ENCODE measurements at regions not wholly inside any gene's neighbourhood (a gene's known extent, or its start where the extent isn't known, plus 50 kb on each side); places are given as distances from the start of the nearest gene placed in this dataset.

DNA sequence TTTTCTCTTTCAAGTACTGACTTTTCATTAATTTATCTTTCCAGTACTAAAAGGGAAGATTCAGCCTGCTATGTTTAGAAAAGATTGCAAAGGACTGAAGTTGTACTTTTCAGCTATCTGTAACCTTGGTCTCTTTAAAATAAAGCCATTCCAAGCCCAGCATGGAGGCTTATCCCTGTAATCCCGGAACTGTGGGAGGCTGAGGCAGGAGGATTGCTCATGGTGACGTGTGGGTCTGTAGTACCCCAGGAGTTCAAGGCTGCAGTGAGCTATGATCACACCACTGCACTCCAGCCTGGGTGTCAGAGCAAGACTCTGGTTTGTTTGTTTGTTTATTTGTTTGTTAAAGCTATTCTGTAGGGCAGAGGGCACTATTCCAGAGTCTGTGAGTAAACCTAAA, 50.6 kb upstream of the TMEM170B start:
- DNase-seq, result no peak
- WGBS (ENCODE audit: insufficient coverage, low lambda C conversion rate), result no CpG with 5 or more reads among the region's 2 CpGs
- H3K4me3 ChIP-seq (ENCODE audit: low read length), result no peak overlapping the region
- peaks cover 4% of the 10 kb centered on the region for H3K9me3 ChIP-seq (ENCODE audit: control insufficient read depth, low read depth, low read length)
- H3K27ac ChIP-seq (ENCODE audit: low read length), result no peak overlapping the region
- H3K36me3 ChIP-seq (ENCODE audit: control insufficient read depth, insufficient read depth, low read length), result no peaks in the 10 kb centered on the region
- H3K4me1 ChIP-seq (ENCODE audit: control insufficient read depth, insufficient read depth, low read length), result no peaks in the 10 kb centered on the region
- H3K27me3 ChIP-seq (ENCODE audit: control insufficient read depth, insufficient read depth, low read length), result no peaks in the 10 kb centered on the region

DNA sequence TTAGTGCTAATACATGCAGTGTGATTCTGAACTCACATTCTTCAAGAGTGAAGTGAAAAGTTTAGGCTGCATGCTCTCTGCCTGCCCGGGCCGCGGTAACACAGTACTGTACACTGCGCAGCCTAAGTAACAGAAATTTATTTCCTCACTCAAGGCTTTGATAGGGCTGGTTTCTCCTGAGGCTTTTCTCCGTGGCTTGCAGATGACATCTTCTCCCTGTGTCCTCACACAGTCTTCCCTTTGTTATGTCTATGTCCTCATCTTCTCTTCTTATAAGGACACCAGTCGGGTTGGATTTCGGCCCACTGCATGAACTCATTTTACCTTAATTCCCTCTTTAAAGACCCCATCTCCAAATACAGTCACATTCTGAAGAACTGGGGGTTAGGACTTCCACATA, 51.1 kb upstream of the TMEM170B start:
- Histone ChIP-seq H3K27me3 (ENCODE audit: control insufficient read depth, insufficient read depth, low read length) (no peaks in the 10 kb centered on the region), H3K4me1 (ENCODE audit: control insufficient read depth, insufficient read depth, low read length) (no peaks in the 10 kb centered on the region), H3K9me3 (ENCODE audit: control insufficient read depth, low read depth, low read length) (peaks cover 4% of the 10 kb centered on the region), H3K36me3 (ENCODE audit: control insufficient read depth, insufficient read depth, low read length) (no peaks in the 10 kb centered on the region), H3K27ac (ENCODE audit: low read length) (no peak overlapping the region), H3K4me3 (ENCODE audit: low read length) (no peak overlapping the region)
- WGBS (ENCODE audit: insufficient coverage, low lambda C conversion rate), result no CpG with 5 or more reads among the region's 7 CpGs
- DNase-seq, result no peak

GRCh38 chr6:11486051-11486450, 51.5 kb upstream of the TMEM170B start:
- no peak for DNase-seq
- H3K36me3 ChIP-seq (ENCODE audit: control insufficient read depth, insufficient read depth, low read length), result no peaks in the 10 kb centered on the region
- 100% methylated on average over 1 of the region's 2 CpGs for WGBS (ENCODE audit: insufficient coverage, low lambda C conversion rate)
- no peaks in the 10 kb centered on the region for H3K4me1 ChIP-seq (ENCODE audit: control insufficient read depth, insufficient read depth, low read length)
- no peak overlapping the region for H3K4me3 ChIP-seq (ENCODE audit: low read length)
- H3K9me3 ChIP-seq (ENCODE audit: control insufficient read depth, low read depth, low read length), result peaks cover 2% of the 10 kb centered on the region
- no peaks in the 10 kb centered on the region for H3K27me3 ChIP-seq (ENCODE audit: control insufficient read depth, insufficient read depth, low read length)
- H3K27ac ChIP-seq (ENCODE audit: low read length), result no peak overlapping the region

DNA sequence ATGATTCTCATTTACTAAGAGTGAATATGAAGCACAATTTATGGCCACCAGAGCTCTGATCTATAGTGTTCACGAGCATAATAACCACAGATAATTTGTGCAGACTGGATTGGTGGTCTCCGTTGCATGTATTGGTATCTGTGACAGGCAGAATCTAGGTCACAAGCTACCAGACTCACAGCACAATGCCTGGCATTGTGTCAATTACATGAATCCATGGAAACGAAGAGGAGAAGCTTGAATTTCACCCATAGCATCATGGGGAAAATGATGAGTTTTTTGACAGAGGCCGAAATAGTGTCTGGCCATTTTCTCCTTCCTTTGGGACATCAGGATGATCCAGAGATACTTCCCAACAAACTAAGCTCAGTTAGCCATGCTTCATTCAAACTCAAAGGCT, 52.3 kb upstream of the TMEM170B start:
- no peaks in the 10 kb centered on the region for H3K36me3 ChIP-seq (ENCODE audit: control insufficient read depth, insufficient read depth, low read length)
- WGBS (ENCODE audit: insufficient coverage, low lambda C conversion rate), result no CpG with 5 or more reads among the region's 4 CpGs

DNA sequence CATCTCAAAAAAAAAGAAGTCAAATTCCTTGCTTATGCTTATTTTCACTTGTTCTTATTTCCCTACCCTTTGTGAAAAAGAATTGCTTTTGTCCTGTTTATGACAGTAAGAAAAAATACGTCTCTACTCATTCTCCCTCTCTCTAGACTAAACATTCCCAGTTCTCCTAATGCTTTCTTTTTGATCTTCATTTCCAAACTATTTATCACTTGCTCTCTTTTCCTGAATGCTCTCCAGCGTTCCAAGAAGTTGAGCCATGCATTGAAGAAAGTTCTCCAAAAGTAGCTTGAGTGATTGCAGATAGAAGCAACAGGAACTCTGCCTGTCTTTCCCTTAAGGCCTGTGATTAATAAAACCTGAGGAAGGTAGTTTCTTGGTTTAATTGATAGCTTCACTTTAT, 53.1 kb upstream of the TMEM170B start:
- no peaks in the 10 kb centered on the region for H3K27me3 ChIP-seq (ENCODE audit: control insufficient read depth, insufficient read depth, low read length)
- no peak overlapping the region for H3K27ac ChIP-seq (ENCODE audit: low read length)
- no peak for DNase-seq
- H3K4me1 ChIP-seq (ENCODE audit: control insufficient read depth, insufficient read depth, low read length), result no peaks in the 10 kb centered on the region
- WGBS (ENCODE audit: insufficient coverage, low lambda C conversion rate), result 86% methylated on average over 1 of the region's 2 CpGs
- no peaks in the 10 kb centered on the region for H3K9me3 ChIP-seq (ENCODE audit: control insufficient read depth, low read depth, low read length)
- no peak overlapping the region for H3K4me3 ChIP-seq (ENCODE audit: low read length)
- H3K36me3 ChIP-seq (ENCODE audit: control insufficient read depth, insufficient read depth, low read length), result no peaks in the 10 kb centered on the region

More for the DNA sequence above, 52.3 kb upstream of the TMEM170B start:
- no peak for DNase-seq
- Histone ChIP-seq H3K9me3 (ENCODE audit: control insufficient read depth, low read depth, low read length) (no peaks in the 10 kb centered on the region), H3K4me1 (ENCODE audit: control insufficient read depth, insufficient read depth, low read length) (no peaks in the 10 kb centered on the region), H3K27me3 (ENCODE audit: control insufficient read depth, insufficient read depth, low read length) (no peaks in the 10 kb centered on the region), H3K4me3 (ENCODE audit: low read length) (no peak overlapping the region), H3K27ac (ENCODE audit: low read length) (no peak overlapping the region)

DNA sequence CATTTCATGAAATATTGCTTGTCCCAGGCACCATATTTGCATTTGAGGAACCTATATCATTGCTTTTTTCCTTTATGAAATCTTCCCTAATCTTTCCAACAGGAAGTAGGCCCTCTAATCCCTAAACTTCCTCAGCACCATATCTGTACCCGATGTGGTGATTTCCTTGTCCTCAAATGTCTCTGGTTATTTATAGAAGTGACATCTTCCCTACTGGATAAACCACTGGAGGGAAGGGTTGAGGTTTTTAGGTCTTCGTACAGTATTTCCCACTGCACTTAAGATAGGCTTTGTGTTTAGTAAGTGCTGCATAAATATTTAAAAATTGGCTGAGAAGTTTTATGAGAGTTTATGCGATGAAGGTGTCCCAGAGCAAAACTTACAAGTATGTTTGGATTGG, 54.9 kb upstream of the TMEM170B start:
- Histone ChIP-seq H3K27me3 (ENCODE audit: control insufficient read depth, insufficient read depth, low read length) (no peaks in the 10 kb centered on the region), H3K9me3 (ENCODE audit: control insufficient read depth, low read depth, low read length) (no peaks in the 10 kb centered on the region), H3K4me1 (ENCODE audit: control insufficient read depth, insufficient read depth, low read length) (no peaks in the 10 kb centered on the region), H3K36me3 (ENCODE audit: control insufficient read depth, insufficient read depth, low read length) (no peaks in the 10 kb centered on the region), H3K4me3 (ENCODE audit: low read length) (no peak overlapping the region), H3K27ac (ENCODE audit: low read length) (no peak overlapping the region)
- 82% methylated on average over 2 of the region's 3 CpGs for WGBS (ENCODE audit: insufficient coverage, low lambda C conversion rate)
- no peak for DNase-seq

DNA sequence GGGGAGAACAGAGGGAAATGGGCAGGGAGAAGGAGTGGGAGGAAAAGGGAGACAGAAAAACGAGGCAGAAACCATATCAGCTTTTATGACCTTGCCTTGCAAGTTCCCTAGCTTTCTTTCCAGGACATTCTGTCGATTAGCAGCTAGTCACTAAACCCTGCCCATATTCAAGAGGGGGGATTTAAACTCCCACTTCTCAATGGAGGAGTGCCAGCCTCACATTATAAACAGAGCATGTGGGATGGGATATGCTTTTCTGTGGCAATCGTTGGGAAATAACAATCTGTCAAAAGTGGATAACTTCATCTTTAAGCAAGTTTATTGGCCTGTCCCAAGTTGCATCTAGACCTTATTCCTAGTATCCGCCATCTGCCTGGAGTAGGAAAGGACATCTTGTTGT, 57.0 kb upstream of the TMEM170B start:
- WGBS (ENCODE audit: insufficient coverage, low lambda C conversion rate), result 100% methylated on average over 1 of the region's 4 CpGs
- Histone ChIP-seq H3K9me3 (ENCODE audit: control insufficient read depth, low read depth, low read length) (no peaks in the 10 kb centered on the region), H3K27ac (ENCODE audit: low read length) (no peak overlapping the region), H3K27me3 (ENCODE audit: control insufficient read depth, insufficient read depth, low read length) (no peaks in the 10 kb centered on the region), H3K4me3 (ENCODE audit: low read length) (no peak overlapping the region), H3K36me3 (ENCODE audit: control insufficient read depth, insufficient read depth, low read length) (no peaks in the 10 kb centered on the region), H3K4me1 (ENCODE audit: control insufficient read depth, insufficient read depth, low read length) (no peaks in the 10 kb centered on the region)
- no peak for DNase-seq

DNA sequence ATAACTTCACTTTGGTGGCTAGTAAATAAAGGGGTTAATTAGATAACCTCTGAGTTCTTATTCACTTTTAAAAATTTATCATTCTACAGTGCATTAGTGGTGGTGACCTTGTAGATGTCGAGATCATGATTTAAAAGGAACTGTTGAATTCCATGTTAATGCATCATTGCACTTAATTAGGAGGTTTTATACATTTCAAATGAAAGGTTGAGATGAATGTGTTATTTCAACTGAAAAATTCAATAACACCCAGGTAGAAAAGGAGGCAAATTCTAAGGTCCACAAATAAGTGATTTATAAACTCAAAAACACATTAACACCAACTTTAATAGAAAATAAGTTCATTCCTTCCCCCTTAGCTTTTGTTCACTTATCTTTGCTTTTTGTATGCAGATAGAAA, 58.3 kb upstream of the TMEM170B start:
- no peak overlapping the region for H3K27ac ChIP-seq (ENCODE audit: low read length)
- WGBS (ENCODE audit: insufficient coverage, low lambda C conversion rate), result 60% methylated on average over 1 of the region's 1 CpG

GRCh38 chr6:11478586-11478985, 59.0 kb upstream of the TMEM170B start:
- Histone ChIP-seq H3K36me3 (ENCODE audit: control insufficient read depth, insufficient read depth, low read length) (no peaks in the 10 kb centered on the region), H3K4me1 (ENCODE audit: control insufficient read depth, insufficient read depth, low read length) (no peaks in the 10 kb centered on the region), H3K27ac (ENCODE audit: low read length) (no peak overlapping the region), H3K27me3 (ENCODE audit: control insufficient read depth, insufficient read depth, low read length) (no peaks in the 10 kb centered on the region), H3K4me3 (ENCODE audit: low read length) (no peak overlapping the region), H3K9me3 (ENCODE audit: control insufficient read depth, low read depth, low read length) (no peaks in the 10 kb centered on the region)
- DNase-seq, result no peak
- 97% methylated on average over 4 of the region's 7 CpGs for WGBS (ENCODE audit: insufficient coverage, low lambda C conversion rate)

More for the DNA sequence above, 58.3 kb upstream of the TMEM170B start:
- H3K27me3 ChIP-seq (ENCODE audit: control insufficient read depth, insufficient read depth, low read length), result no peaks in the 10 kb centered on the region
- no peaks in the 10 kb centered on the region for H3K9me3 ChIP-seq (ENCODE audit: control insufficient read depth, low read depth, low read length)
- no peak overlapping the region for H3K4me3 ChIP-seq (ENCODE audit: low read length)
- H3K36me3 ChIP-seq (ENCODE audit: control insufficient read depth, insufficient read depth, low read length), result no peaks in the 10 kb centered on the region
- no peaks in the 10 kb centered on the region for H3K4me1 ChIP-seq (ENCODE audit: control insufficient read depth, insufficient read depth, low read length)
- DNase-seq, result no peak

DNA sequence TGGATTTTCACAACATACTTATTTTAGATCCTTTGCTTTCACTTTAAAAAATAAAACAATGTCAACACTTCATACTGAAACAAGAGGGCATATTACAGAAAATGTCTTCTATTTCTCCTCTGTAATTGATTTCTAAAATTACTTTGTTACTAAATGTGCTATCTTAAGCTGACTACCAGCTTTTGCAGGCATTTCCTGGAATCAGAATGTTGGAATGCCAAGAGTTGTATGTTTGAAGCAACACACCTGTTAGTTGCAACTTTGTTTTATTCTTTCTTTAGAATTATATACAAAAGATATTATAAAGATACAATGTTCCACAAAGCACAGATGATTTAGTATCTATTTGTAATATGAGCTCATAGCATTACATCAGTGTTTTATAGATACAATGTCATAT, 62.5 kb upstream of the TMEM170B start:
- Histone ChIP-seq H3K36me3 (ENCODE audit: control insufficient read depth, insufficient read depth, low read length) (no peaks in the 10 kb centered on the region), H3K4me3 (ENCODE audit: low read length) (no peak overlapping the region), H3K27ac (ENCODE audit: low read length) (no peak overlapping the region), H3K9me3 (ENCODE audit: control insufficient read depth, low read depth, low read length) (no peaks in the 10 kb centered on the region), H3K4me1 (ENCODE audit: control insufficient read depth, insufficient read depth, low read length) (no peaks in the 10 kb centered on the region), H3K27me3 (ENCODE audit: control insufficient read depth, insufficient read depth, low read length) (no peaks in the 10 kb centered on the region)
- no peak for DNase-seq

DNA sequence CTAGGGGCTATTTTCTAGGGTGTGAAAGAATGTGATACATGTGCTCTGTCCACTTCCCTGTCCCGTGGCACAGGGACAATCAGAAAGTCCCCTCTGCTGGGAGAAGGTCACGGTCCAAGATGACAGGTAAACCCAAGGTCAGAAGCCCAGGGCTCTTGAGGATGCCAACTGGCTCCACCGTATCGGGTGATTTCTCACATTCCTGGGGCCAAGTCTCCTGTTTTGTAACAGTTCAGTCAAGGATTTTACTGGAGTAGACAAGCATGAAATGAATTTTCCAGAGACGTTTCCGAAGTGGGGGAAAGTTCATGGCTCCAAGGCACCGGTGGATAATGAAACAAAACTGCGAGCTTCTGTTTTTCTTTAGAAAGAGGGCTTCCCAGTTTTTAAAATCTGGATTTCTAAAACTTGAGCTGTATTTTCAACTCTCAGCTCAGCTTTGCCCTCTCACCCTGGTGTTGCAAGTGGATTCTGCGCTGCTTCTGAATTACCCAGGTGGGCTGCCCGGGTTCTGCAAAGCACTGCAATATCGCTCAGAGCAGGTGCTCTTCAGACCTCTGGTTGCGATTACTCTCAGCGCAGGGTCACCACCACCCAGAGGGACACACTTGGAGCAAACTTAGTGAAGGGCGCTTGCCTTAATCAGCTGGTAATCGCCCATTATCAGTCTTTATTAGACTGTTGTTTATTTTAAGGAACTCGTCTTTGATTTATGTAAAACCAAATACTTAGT, 64.4 kb upstream of the TMEM170B start:
- WGBS (ENCODE audit: insufficient coverage, low lambda C conversion rate), result 25% methylated on average over 1 of the region's 16 CpGs
- Histone ChIP-seq H3K27me3 (ENCODE audit: control insufficient read depth, insufficient read depth, low read length) (no peaks in the 10 kb centered on the region), H3K9me3 (ENCODE audit: control insufficient read depth, low read depth, low read length) (no peaks in the 10 kb centered on the region), H3K4me3 (ENCODE audit: low read length) (no peak overlapping the region), H3K36me3 (ENCODE audit: control insufficient read depth, insufficient read depth, low read length) (no peaks in the 10 kb centered on the region), H3K27ac (ENCODE audit: low read length) (no peak overlapping the region), H3K4me1 (ENCODE audit: control insufficient read depth, insufficient read depth, low read length) (no peaks in the 10 kb centered on the region)
- DNase-seq, result no peak
